ENCODE measurements at regions not wholly inside any gene's neighbourhood (a gene's known extent, or its start where the extent isn't known, plus 50 kb on each side); places are given as distances from the start of the nearest gene placed in this dataset.
"Not testable (repeated sequence)": the region's sequence is repeated elsewhere in the genome, so short reads cannot be mapped to it uniquely, and the experiment has no call there.

DNA sequence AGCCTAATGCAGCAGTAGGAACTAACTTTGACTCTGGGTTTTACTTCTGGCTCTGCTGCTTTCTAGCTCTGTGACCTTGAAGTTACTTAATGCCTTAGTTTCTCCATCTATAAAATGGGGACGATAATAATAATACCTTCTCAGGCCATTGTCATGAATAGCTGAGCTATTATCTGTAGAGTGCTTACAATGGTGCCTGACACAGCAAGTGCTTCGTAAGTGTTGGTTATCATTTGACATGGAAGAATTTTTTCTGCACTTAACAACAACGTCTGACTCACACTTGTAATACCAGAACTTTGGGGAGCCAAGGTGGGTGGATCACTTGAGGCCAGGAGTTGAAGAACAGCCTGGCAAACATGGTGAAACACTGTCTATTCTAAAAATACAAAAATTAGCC is 140.5 kb downstream of the ARL4A start:
- no peak for DNase-seq (ENCODE audit: low read depth in 2 of 2)

- no peak for DNase-seq (ENCODE audit: low read depth in 2 of 2)
These were observed 143.6 kb downstream of the ARL4A start for GRCh38 chr7:12831024-12831423.

DNA sequence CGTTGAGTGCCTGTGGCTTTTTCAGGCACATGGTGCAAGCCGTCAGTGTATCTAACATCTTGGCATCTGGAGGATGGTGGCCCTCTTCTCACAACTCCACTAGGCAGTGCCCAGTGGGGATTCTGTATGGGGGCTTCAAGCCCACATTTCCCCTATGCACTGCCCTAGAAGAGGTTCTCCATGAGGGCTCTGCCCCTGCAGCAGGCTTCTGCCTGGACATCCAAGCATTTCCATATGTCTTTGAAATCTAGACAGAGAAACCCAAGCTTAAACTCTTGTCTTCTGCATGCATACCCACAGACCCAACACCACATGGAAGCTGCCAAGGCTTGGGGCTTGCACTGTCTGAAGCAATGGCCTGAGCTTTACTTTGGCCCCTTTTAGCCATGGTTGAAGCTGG is 146.4 kb downstream of the ARL4A start:
- no peak for DNase-seq (ENCODE audit: low read depth in 2 of 2)

DNA sequence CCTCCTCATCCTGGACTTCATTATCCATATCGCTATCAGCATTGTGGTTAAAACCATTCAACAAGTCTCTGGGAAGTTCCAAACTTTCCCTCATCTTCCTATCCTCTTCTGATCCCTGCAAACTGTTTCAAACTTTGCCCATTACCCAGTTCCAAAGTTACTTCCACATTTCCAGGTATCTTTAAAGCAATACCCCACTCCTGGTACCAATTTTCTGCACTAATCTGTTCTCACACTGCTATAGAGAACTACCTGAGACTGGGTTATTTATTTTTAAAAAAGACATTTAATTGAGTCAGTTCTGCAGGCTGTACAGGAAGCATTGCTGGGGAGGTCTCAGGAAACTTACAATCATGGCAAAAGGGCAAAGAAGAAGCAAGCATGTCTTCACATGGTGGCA is 147.3 kb downstream of the ARL4A start:
- DNase-seq (ENCODE audit: low read depth in 2 of 2): no peak

GRCh38 chr7:12839508-12840153 is 152.2 kb downstream of the ARL4A start:
- DNase-seq (ENCODE audit: low read depth in 2 of 2): no peak

GRCh38 chr7:12844732-12845131 is 157.3 kb downstream of the ARL4A start:
- DNase-seq (ENCODE audit: low read depth in 2 of 2): not testable (repeated sequence)

DNA sequence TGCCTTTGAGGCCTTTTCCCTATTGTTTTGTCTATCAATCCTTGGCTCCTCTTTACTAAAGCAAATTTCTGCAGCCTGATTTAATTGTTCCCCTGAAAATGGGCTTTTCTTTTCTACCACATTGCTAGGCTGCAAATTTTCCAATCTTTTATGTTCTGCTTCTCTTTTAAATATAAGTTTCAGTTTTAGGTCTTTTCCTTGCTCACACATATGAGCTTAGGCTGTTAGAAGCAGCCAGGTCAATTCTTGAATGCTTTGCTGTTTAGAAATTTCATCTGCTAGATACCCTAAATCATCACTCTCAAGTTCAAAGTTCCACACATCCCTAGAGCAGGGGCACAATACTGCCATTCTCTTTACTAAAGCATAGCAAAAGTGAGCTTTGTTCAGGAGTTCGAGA is 159.6 kb downstream of the ARL4A start:
- no peak for DNase-seq (ENCODE audit: low read depth in 2 of 2)

DNA sequence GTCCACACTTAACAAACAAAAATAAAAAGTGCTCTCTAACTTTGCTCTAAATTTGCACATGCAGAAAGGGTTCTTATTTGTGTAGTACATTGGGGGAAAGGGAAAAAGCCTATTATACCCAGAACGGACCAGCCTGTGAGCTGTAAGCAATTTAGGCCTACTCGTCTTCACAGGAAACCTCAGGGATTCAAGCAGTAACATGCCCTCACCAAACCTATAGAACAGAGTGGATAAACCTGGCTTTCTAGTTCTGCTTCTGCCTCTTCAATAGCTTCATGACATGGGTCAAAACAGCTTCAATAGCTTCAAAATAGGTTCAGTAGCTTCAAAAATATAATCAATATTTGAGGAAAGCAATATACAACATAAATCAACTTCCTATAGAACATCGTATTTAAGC is 163.7 kb downstream of the ARL4A start:
- no peak for DNase-seq (ENCODE audit: low read depth in 2 of 2)

DNA sequence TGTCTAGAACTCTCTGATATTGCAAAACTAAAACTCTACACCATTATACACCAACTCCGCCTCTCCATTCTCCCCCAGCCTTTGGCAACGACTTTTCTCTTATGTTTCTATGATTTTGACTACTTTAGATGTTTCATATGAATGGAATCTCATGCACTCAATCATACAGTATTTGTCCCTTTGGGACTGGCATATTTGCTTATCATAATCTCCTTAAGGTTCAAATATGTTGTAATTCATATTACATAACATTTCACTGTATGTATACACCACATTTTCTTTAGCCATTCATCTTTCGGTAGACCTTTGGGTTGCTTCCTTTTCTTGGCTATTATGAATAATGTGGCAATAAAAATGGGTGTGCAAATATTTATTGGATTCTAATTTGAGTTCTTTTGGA is 164.4 kb downstream of the ARL4A start:
- DNase-seq (ENCODE audit: low read depth in 2 of 2): no peak

DNA sequence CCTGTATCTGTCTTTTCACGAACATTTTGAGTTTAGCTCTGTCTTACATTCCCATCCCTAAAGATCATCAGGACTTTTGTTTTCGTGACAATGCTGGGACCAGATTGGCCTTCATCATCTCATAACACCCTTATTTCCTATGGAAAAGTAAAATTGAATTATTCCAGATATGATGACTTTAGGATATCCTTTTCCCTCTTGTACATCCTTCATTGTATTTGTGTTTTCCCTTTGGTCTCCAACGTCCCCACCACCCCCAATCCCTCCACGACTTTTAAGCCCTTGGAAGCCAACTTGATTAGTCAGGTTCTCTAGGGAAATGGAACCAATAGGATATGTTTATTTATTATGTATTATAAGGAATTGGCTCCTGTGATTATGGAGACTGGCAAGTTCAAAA is 167.6 kb downstream of the ARL4A start:
- no peak for DNase-seq (ENCODE audit: low read depth in 2 of 2)

- no peak for DNase-seq (ENCODE audit: low read depth in 2 of 2)
These were observed 172.3 kb downstream of the ARL4A start for GRCh38 chr7:12859761-12860160.

- DNase-seq (ENCODE audit: low read depth in 2 of 2): no peak
These were observed 173.6 kb downstream of the ARL4A start for GRCh38 chr7:12861070-12861469.

- no peak for DNase-seq (ENCODE audit: low read depth in 2 of 2)
These were observed 174.7 kb downstream of the ARL4A start for GRCh38 chr7:12862146-12862545.

DNA sequence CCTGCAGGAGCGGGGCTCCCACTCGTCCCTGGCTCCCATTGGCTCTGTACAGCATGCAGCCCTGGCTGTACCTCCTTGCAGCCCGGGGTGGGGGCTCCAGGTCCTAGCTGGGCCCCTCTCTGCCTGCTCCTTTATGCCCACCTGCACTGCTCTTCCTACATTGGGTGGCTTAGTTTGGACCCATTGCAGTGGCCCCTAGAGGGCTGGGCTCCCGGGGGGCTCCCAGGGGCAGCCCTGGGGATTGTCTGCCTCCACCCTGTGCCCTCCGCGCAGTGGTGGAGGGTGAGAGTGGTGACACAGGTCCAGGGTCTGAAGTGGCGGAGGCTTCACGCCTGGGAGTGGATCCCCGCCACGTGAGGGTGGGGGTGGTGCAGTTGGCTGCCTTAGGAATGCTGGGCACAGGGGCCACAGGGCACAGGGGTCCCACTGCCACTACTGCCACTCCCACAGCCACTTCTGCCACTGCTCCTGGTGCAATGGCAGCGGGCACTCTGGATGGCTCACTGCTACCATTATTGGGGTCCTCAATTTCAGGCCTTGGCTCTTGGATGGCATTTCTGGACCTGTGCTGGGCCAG is 177.1 kb downstream of the ARL4A start:
- no peak for DNase-seq (ENCODE audit: low read depth in 2 of 2)

- DNase-seq (ENCODE audit: low read depth in 2 of 2): no peak
These were observed 178.2 kb downstream of the ARL4A start for GRCh38 chr7:12865593-12865992.

DNA sequence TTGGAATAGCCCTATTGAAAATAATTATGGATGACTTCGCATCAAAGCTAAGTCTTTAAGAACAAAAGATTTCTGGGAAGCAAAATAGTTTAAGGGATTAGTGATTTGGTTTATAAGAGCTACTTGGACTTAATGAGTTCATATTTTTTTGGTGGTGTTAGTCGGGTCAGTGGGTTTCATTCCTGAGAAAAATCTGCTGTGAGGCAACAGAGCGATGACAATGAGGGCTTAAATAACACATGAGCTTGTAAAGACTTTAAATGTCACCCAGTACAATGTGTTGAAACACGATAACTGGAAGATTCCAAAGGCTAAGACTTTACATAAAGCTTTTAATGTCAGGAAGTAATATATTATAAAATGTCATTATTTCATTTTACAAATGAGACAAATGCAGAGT is 178.8 kb downstream of the ARL4A start:
- DNase-seq (ENCODE audit: low read depth in 2 of 2): no peak

- no peak for DNase-seq (ENCODE audit: low read depth in 2 of 2)
These were observed 180.6 kb downstream of the ARL4A start for GRCh38 chr7:12868027-12868426.

- DNase-seq (ENCODE audit: low read depth in 2 of 2): no peak
These were observed 182.8 kb downstream of the ARL4A start for GRCh38 chr7:12870219-12870618.

- no peak for DNase-seq (ENCODE audit: low read depth in 2 of 2)
These were observed 185.1 kb downstream of the ARL4A start for GRCh38 chr7:12872487-12872886.

DNA sequence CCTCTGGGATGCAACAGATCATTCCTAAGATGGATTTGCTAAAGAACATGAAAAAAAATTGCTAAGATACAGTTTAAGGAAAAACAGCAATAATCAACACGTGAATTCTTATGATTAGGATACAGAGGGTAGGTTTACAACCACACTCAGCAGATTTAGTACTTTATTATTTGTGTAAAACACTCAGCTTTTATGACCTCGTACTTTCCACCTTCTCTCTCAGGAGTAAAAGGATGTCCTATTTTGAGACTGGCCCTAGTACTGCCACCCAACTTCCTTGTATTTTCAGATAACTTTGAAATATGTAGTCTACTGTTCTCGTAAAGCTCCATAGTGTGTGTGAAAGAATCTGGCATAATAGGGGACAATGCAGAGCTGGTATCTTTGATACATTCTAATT is 186.1 kb downstream of the ARL4A start:
- no peak for DNase-seq (ENCODE audit: low read depth in 2 of 2)

GRCh38 chr7:12879139-12879538 is 191.7 kb downstream of the ARL4A start:
- DNase-seq (ENCODE audit: low read depth in 2 of 2): no peak

GRCh38 chr7:12881712-12882111 is 194.3 kb downstream of the ARL4A start:
- DNase-seq (ENCODE audit: low read depth in 2 of 2): no peak

DNA sequence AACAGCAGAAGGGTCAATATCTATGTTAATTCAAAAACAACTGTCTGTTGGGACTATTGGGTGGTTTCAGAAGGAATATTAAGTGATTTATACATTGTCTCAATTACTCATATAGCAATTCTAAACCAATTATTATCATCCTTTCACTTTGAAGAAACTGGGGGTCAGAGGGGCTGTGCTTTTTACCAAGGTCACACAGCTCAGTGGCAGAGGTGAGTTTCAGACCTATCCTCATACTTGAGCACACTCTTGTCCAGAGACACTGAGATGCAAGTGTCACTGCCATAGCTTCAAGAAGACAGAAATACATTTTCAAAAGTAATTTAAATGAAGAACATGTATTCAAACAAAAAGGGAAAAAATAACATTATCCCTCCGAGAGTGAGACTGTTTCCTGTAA is 195.3 kb downstream of the ARL4A start:
- no peak for DNase-seq (ENCODE audit: low read depth in 2 of 2)

GRCh38 chr7:12884033-12884432 is 196.6 kb downstream of the ARL4A start:
- no peak for DNase-seq (ENCODE audit: low read depth in 2 of 2)
